ENCODE measurements at regions not wholly inside any gene's neighbourhood (a gene's known extent, or its start where the extent isn't known, plus 50 kb on each side); places are given as distances from the start of the nearest gene placed in this dataset.

GRCh38 chr7:156558198-156558597, 82.4 kb upstream of the RNF32 start:
- ChIA-PET POLR2A (no interaction called here), CTCF (ENCODE audit: low intra/inter-chr PET ratio, low total read pairs) (no interaction called here)
- H2AFZ ChIP-seq (ENCODE audit: low read length), result no peak overlapping the region
- TF ChIP-seq KLF13 (CRISPR knock-in tag; IDR thresholded peaks at IDR 0.05) (no peak), TBX2 (CRISPR knock-in tag; IDR thresholded peaks at IDR 0.05; ENCODE audit: borderline replicate concordance) (no peak), NFKB2 (CRISPR knock-in tag; IDR thresholded peaks at IDR 0.05; ENCODE audit: borderline replicate concordance) (no peak), RFX1 (IDR thresholded peaks at IDR 0.05) (no peak), ZNF749 (CRISPR knock-in tag; IDR thresholded peaks at IDR 0.05; ENCODE audit: borderline replicate concordance) (no peak), HNF1B (CRISPR knock-in tag; IDR thresholded peaks at IDR 0.05) (no peak), KAT2B (IDR thresholded peaks at IDR 0.05; ENCODE audit: borderline replicate concordance, low read depth, low read length) (no peak), CHD2 (IDR thresholded peaks at IDR 0.05; ENCODE audit: low read depth, low read length) (no peak), REXO4 (CRISPR knock-in tag; IDR thresholded peaks at IDR 0.05; ENCODE audit: borderline replicate concordance) (no peak), ZNF614 (CRISPR knock-in tag; IDR thresholded peaks at IDR 0.05; ENCODE audit: borderline replicate concordance) (no peak), NFE2L2 (IDR thresholded peaks at IDR 0.05; ENCODE audit: low read length) (no peak)
- H3K27me3 ChIP-seq (ENCODE audit: control insufficient read depth in 1 of 2, insufficient read depth in 2 of 2, low read length in 2 of 2), result no peaks in the 10 kb centered on the region
- FAIRE-seq (no peak), ATAC-seq (no peak), DNase-seq (ENCODE audit: low spot score) (no peak)
- in situ Hi-C loops (cut with HindIII; ENCODE audit: extremely low pct_ligation_motif_present, low pct_unique_long_range_greater_than_20kb) (no loop called here), intact Hi-C loops (cut with micrococcal nuclease; ENCODE audit: unreplicated experiment) (no loop called here)
- H3K4me1 ChIP-seq (ENCODE audit: insufficient read depth, low read length), result no peaks in the 10 kb centered on the region; the same call in 1 of the 2 replicates
- no peaks in the 10 kb centered on the region for H3K36me3 ChIP-seq (replicated peaks in 1 of 2; ENCODE audit: control insufficient read depth in 1 of 2, insufficient read depth in 2 of 2, low read length in 2 of 2)
- no TSS peak for BruUV-seq (replicated peaks)
- no peaks in the 10 kb centered on the region for H4K20me1 ChIP-seq (ENCODE audit: insufficient read depth, low read length)
- H3K9me3 ChIP-seq (ENCODE audit: low read length), result peaks cover 3% of the 10 kb centered on the region
- H3K27ac ChIP-seq (ENCODE audit: extremely low read length, insufficient read depth, low read length), result no peak overlapping the region
- no peak overlapping the region for H3K4me3 ChIP-seq (replicated peaks in 1 of 3; ENCODE audit: insufficient read depth in 1 of 3, low read depth in 2 of 3, low read length in 3 of 3)
- 95% methylated on average over 4 of the region's 4 CpGs for WGBS (ENCODE audit: low lambda C conversion rate)
- no peaks in the 10 kb centered on the region for H3K79me2 ChIP-seq (ENCODE audit: insufficient read depth, low read length)
- H3K4me2 ChIP-seq (ENCODE audit: low read depth, low read length), result no peak overlapping the region
- H3K9ac ChIP-seq (ENCODE audit: insufficient read depth, low read depth, low read length), result no peak overlapping the region

All from HepG2 (cell line).